KG1 (cell line): ENCODE measurements at regions not wholly inside any gene's neighbourhood (a gene's known extent, or its start where the extent isn't known, plus 50 kb on each side); places are given as distances from the start of the nearest gene placed in this dataset.
"Not testable (repeated sequence)": the region's sequence is repeated elsewhere in the genome, so short reads cannot be mapped to it uniquely, and the experiment has no call there.

Experiments
- DNase-seq: peaks from one replicate; lab custom pipeline; 2025; lab: John Stamatoyannopoulos, UW

DNA sequence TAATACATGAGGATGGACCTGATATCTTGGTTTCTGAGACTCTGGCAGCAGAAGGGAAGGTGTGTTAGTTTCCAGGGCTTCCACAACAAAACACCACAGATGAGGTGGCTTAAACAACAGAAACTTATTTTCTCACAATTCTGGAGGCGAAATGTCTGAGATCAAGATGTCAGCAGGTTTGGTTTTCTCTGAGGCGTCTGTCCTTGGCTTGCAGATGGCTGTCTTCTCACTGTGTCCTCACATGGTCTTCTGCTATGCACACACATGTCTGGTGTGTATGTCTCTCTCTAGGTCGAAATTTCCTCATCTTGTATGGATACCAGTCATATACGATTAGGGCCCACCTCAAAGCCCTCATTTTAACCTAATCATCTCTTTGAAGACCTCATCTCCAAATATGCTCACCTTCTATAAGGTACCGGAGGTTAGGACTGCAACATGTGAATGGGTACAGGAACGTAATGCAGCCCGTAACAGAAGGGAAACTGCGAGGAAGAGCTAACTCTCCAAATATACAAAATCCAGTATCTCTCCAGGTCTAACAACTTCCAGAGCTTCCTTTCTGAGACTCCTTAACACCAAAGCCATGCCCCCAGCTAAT, 139.8 kb upstream of the SMARCA2 start:
- DNase-seq, result no peak

DNA sequence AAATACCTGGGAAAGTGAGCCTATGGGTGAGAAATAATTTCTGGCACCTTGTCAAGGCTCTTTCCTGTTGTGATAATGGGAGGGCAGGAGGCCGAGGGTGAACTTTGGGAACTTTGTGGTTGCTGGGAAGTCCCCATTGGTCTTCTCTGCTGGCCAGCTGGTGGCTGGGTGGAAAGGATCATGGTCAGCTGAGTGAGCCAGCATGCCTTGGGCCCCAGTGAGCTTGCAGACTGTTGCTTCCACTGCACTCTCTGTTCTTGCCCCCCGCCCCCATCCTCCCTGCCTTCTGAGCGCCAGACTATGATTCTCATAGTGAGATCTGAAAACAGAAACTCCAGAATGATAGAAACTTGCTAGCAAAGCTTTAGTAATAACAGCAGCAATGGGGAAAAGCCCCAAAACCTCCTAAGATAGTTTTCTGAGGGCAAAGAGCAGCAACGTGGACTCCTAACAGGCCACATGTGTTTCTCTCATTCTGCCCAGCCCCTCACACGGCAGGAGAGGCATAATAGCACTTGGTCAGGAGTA, 139.2 kb upstream of the SMARCA2 start:
- no peak for DNase-seq

DNA sequence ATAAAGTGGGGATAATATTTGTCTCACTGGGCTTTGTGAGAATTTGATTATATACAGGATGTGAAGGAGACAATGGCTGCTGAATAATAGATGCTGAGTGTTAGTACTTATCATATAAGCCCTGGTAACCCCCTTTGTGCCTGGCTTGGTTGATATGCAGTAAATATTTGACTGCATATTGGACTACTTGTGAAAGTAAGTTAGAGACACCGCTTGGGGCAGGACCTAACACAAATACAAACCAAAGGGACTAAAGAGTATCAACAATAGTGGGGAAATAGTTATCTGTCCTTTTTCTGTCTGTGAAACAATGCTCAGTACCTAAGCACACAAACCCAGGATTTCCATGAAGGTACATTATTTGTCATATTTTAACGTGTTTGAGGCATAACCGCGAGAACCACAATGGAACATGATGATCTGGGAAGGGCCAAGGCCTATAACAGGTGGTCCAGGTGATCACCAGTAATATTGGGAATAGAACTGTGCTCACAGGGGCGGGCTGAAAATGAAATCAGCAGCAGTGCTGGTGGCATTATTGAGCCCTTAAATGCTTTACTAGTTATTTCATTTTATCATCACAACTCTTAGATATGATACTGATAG, 138.2 kb upstream of the SMARCA2 start:
- DNase-seq, result no peak

DNA sequence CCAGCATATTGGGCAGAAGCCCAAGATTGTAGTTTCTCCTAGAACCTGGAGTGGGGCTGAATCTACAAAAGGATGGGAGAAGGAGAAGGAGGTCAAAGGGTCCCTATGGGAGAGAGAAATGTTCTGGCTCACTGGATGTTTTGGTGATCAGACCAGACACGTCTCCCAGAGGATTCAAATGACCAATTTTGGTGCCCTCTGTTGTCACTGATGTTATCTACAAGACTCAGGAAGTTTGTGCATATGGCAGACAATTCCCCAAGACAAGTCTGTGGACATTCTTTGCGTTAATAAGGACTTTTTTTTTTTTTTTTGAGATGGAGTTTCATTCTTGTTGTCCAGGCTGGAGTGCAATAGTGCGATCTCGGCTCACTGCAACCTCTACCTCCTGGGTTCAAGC, 137.2 kb upstream of the SMARCA2 start:
- no peak for DNase-seq

DNA sequence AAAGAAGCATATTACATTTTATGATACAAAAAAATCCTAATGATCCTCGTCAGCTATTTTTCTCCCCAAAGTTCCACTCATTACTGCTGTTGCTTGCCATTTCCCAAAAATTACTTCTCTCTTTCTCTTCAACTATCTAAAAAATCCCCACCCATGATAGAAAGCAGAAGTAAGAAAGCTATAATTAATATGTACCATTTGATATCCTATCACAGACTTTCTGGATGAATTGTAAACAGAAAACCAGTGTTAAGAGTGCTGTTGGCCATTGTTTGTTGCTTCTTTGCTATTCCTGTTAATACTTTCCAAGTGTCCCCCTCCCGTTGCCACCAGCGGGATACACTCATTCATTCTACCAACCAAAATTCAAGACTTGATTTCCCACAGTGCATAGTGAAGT, 136.3 kb upstream of the SMARCA2 start:
- no peak for DNase-seq

DNA sequence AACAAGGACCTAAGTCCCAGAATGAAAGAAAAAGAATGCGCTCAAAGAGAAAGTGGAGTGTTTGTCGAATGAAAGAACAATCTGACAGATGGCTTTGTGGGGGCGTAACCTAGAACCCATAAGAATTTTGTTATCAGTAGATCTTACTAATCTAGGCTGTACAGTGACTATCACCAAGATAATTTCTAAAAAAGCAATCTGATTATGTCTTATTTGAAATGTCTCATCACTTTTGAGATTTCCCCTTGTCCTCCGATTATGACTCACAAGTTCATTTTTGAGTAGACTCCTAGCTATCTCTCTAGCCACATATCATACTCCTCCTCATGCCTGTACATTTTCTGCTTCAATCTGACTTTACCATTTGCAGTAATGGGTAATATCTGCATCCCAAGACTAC, 135.6 kb upstream of the SMARCA2 start:
- no peak for DNase-seq

DNA sequence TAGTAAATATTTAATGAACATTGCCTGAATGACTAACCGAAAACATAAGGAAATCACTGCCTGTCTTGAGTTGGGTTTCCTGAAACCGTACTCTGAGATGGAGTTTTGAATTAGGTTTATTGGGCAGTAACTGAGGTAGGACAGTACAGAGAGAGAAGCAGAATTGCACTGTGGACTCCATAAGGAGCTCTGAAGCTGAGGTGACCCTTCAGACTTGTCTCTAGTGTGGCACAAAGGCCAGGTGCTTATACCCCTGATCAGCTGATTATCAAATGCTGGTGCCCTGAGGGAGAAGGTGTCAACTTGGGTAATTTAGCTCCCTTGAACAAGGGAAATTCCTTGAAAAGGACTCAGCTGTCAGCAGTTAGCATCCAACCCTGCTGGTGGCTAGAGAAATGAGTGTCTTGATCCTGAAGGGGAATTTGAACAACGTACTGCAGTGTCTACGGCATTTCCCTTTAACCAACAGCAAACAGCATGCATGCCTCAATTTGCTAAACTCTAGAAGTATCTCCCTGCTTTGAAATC, 135.0 kb upstream of the SMARCA2 start:
- DNase-seq, result no peak

DNA sequence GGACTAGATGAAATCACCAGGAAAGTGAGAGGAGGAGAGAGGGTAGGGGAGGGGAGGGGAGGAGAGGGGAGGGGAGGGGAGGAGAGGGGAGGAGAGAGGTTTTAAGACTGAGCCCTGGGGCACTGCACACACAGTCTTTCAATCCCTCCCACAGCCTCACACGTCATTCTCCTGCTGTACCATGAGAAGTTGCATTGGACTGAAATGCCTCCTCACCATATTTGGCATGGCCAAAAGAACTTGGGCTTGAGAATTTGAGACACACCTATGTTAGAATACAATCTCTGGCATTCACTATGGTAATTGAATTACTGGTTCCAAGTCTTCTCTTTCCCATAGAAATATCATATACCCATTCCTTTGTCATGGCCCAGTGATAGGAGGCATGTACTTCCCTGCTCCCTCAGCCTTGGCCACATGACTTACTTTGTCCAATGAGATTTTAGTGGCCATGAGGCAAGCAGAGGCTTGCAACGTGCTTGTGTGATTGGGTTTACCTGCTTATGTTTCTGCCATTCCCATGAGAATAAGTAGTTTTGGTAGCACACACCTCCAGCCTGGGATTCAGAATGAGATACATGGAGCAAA, 133.3 kb upstream of the SMARCA2 start:
- no peak for DNase-seq

DNA sequence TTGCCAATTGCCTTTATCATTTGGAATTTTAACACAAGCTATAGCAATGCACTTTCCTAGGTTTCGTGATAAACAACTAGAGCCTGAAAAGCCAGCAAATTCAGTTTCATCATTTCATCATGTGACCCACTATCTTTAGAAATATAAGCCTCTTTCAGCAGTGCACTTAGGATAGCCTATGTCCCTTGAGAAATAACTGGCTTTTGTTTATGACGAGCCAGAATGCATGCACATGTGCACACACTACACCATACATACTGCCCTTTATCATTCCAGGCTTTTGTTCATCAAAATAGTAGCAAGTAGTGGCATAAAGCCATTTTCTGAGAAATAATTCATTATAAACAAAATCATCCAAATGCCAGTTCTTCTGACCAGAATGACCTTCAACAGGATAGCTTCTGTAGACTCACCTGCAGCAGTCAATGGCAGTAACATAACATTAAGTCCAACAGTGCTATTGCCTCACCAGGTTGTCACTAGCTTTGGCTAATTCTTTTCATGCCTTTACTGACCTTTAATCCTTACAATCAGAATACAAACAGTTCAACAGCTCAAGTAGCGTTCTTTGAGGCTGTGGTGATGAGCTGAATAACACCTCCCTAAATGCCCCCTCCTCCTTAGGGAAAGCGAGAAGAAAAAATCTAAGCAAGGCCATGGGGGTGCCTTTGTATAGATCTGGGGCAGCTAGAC, 132.3 kb upstream of the SMARCA2 start:
- DNase-seq, result no peak

DNA sequence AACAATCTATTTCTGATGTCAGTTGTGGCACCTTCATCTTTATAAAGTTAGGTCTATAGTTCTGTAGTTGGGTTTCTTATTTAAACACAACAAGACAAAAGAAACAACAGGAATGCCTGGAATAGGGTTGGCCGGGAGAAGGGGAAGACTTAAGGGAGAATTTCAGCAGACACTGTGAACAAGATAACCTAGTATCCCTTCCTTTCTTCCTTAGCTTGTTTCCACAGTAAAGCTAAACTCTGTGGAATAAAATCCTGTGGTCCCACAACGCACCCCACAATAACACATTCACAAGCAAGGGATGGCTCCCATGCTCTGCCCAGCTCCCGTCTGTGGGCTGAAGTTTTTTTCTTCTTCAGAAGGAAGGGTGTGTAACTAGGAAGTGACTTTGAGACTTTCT, 124.9 kb upstream of the SMARCA2 start:
- DNase-seq, result no peak

DNA sequence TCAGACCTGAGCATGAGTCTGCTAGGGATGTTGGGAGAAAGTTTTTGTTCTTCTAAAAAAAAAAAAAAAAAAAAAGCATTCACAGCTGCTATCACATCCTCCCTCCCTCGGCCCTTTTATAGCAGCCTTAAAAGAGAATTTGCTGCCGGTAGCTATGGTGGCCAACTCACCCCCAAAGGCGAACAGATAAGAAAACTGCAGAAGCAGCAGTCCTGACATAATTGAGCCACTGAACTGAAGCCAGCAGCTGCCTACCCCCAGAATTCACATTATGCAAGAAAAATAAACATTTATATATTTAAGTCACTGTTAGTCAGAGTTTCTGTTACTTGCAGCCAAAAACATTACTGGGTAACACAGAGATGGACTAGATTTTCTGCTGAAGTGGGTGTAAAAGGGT, 124.3 kb upstream of the SMARCA2 start:
- DNase-seq, result no peak

DNA sequence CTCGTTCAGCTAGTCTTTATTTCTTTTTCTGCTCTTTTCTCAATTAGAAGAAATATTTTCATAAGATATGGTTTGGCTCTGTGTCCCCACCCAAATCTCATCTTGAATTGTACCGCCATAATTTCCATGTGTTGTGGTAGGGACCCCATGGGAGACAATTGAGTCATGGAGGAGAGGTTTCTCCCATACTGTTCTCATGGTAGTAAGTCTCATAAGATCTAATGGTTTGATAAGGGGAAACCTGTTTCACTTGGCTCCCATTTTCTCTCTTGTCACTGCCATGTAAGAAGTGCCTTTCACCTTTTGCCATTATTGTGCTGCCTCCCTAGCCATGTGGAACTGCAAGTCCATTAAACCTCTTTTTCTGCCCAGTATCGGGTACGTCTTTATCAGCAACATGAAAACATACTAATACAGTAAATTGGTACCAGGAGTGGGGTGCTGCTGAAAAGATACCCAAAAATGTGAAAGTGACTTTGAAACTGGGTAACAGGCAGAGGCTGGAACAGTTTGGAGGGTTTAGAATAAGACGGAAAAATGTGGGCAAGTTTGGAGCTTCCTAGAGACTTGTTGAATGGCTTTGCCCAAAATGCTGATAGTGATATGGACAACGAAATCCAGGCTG, 112.0 kb upstream of the SMARCA2 start:
- not testable (repeated sequence) for DNase-seq

DNA sequence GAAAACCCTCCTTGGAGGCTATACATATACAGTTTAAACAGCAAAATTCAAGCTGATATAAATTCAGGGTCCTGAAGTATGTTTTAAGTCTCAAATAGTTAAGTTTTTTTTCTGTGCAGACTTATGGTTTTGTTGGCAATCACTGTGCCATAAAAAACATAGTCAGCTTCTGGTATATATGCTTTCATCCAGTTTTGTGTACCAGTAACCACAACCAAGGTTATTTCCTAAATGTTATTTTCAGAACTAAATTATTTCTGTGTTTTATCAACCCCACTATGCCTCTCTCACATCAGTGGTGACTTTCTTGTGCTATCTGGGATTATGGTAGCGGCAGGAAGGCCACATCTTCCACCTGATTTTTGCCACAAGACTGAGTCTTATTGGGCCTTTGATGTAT, 107.7 kb upstream of the SMARCA2 start:
- DNase-seq, result no peak

DNA sequence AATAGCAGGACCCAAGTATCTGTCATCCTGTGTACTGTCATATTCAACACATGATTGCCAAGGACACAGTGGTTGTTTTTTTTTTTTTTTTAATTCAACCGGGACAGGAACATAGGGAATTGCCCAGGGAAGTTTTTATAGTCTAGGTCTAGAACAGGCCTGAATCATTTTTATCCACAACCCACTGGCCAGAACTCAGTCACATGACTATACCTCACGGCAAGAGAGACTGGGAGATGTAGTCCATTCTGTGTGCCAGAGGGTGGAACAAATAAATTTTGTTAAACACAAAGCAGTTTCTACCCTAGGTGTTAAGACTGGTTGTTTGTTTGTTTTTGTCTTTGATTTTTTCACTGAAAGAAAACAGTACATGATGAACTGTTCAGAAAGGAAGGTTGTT, 105.8 kb upstream of the SMARCA2 start:
- no peak for DNase-seq

DNA sequence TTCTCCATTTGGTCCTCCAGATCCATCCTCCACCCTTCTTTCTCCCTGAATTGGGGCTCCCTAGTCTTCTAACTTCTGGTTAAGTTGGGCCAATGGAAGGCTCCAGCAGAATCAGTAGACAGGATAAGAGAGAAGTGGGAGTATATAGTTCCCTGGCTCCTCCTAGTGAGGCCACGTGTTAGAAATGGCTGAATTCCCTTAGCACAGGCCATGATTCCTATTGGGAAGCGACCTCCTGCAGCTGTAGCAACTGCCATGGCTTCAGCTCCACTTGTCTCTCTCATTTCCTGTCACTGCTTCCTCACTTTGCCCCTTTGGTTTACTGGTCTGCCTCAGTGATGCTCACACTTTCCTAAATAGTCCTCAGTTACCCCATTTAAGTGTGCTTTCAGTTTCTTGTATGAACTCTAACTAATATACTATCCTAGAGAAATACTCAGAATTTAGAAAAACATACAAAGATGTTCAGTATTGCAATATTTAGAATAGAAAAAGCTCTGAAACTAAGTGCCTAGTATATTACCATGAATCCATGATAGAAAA, 104.8 kb upstream of the SMARCA2 start:
- DNase-seq, result no peak

DNA sequence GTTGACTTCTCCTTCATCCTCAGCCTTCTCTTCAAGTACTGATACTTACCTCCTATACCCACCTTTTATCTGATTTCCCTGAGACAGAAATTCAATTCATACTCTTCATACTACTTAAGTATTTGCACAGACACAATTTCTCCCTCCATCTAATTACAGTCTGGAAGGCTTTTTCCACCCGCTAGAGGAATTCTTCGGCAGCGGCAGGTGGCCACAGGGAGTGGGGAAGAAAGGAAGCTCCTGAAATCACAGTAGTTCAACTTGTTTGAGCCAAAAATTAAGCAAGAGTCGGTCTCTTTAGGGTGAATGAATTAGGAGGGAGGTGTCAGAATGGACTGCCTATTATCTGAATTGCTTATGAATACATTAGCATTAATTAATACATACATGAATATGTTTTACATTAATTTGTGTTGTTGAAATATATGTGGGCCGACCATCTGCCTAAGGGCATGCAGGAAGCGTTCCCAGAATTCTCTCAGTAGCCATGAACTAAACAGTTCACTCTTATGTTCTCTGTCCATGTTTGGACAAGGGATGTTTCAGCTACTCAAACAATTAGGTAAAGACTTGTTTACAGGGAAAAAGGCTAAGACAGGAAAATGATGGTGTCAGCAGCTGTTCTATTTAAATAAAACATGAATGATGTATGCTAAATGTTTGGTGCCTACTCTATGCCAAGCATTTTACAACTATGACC, 101.4 kb upstream of the SMARCA2 start:
- no peak for DNase-seq

DNA sequence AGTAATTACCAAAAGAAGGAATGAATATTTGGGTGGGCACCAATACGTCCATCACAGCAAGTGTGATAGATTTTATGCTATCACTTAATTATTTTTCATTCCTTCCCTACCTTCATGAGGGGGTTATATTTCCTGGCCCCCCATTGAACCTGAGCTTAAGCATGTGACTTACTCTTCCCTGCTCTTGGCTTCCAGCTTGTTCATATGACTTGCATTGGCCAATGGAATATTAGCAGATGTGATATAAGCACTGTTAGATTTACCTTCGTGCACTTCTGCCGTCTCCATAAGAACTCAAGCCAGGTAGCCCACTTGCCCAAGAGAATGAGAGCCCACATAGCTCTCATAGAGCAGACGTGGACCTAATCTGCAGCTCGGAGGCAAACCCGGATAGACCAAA, 99.1 kb upstream of the SMARCA2 start:
- no peak for DNase-seq

DNA sequence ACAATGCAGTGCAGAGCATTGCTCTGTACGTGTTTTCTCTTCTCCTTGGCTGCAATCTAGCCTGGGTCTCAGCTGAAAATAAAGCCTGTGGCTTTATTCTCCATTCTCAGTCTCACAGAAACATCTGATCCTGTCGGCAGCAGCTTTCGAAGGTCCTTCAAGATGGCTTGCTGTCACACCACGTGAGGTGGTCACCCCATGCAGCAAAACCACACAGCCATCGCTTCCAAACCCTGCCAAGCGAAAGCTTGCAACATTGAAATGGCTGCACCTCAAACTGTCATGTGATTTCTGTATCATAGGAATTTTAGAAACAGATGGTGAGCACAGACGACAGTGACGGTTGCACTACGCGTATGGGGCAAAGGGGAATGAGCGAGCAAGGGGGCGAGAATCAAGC, 98.5 kb upstream of the SMARCA2 start:
- DNase-seq, result no peak

DNA sequence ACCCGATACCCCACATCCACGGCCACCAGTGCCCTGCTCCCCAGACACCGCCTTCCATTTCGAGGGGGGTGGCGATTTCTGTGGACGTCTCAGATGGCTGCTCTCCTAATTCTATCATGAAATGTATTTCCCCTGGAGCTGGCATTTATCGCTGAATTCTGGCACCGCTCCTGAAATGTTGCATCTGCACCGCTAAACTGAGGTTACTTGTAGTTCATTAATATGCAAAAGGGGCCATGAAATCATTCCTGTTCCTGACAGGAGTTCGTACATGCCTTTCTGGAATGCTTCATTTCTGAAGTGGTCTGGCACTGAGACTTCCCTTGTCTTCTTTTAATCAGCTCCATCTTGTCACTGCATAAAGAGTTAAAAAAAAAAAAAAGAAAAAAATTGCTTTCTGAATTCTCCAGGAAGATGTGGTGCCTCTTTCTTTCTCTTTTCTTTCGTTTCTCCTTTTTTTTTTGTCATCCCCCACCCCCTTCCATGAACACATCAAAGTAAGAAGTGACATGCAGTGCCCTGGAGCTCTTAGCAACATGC, 97.7 kb upstream of the SMARCA2 start:
- DNase-seq, result no peak

DNA sequence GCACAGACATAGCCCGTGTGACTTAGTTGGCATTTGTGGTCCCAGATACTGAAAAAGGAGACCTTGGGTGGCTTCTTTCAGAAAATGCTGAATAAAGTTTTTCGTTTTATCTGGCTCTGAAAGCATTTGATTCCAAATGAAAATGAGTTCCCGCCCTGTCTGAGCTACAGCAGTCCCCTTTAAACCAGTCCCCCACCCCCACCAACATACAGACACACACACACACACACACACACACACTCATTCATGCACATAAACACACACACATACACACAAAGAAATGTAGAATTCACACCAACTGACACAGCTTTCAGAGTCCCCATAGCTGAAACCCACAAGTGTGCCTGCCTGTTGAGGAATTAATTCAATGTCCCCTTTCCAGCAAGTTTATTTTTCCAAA, 97.0 kb upstream of the SMARCA2 start:
- no peak for DNase-seq

DNA sequence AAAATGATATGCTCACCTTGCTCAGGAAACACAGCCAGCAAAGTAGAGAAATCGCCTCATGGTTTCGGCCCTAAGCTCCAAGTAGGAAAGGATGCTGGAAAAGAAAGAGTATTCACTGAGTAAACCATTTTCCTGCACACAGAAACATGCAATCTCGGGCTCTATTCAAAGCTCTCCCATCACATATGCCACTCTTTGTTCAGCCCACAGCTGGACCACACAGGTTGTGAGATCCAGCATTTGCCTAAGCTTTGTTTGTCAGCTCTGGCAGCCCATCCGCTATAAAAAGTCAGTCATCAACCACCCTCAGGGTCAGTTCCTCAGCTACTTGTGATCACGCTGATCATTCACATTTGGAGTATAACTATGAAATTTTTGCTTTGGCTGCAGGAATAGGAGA, 96.5 kb upstream of the SMARCA2 start:
- DNase-seq, result no peak
